NB4 (cell line): ENCODE measurements at regions not wholly inside any gene's neighbourhood (a gene's known extent, or its start where the extent isn't known, plus 50 kb on each side); places are given as distances from the start of the nearest gene placed in this dataset.
"Not testable (repeated sequence)": the region's sequence is repeated elsewhere in the genome, so short reads cannot be mapped to it uniquely, and the experiment has no call there.

Experiments
- DNase-seq: peaks from one replicate; pipeline ENCODE4 v3.0.0; 2010; ENCODE audit warnings: low read depth
- H3K4me3 ChIP-seq: one replicate; pipeline ENCODE4 v1.5.1; 2011; ENCODE audit warnings: mild to moderate bottlenecking, low read depth, low read length, moderate library complexity
- MYC ChIP-seq: IDR thresholded peaks from 2 replicates; pipeline ENCODE4 v1.6.1; 2011; ENCODE audit warnings: low read depth, low read length
- POLR2A ChIP-seq: IDR thresholded peaks from 2 replicates; pipeline ENCODE4 v1.6.1; 2011; ENCODE audit warnings: mild to moderate bottlenecking; ENCODE audit not compliant: insufficient read length; ENCODE audit errors: extremely low read depth
- TF ChIP-seq, protein P1 (sequence below): IDR thresholded peaks from 2 replicates; pipeline ENCODE4 v1.6.1; 2011; ENCODE audit warnings: low read depth, low read length
- TF ChIP-seq, protein P2 (sequence below): IDR thresholded peaks from one replicate; pipeline ENCODE4 v1.5.1; 2012; ENCODE audit warnings: low read depth, low read length

DNA sequence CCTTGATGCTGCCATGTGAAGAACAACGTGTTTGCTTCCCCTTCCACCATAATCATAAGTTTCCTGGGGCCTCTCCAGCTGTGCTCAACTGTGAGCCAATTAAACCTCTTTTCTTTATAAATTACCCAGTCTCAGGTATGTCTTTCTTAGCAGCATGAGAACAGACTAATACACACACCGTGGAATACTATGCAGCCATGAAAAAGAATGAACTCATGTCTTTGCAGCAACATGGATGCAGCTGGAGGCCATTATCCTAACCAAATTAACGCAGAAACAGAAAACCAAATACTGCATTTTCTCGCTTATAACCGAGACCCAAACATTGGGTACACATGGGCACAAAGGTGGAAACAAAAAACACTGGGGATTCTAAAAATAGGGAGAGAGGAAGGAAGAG, 286.7 kb upstream of the MINDY3 start:
- no peak overlapping the region for H3K4me3 ChIP-seq
- TF ChIP-seq, protein P1, sequence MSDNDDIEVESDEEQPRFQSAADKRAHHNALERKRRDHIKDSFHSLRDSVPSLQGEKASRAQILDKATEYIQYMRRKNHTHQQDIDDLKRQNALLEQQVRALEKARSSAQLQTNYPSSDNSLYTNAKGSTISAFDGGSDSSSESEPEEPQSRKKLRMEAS: no peak
- TF ChIP-seq, protein P2, sequence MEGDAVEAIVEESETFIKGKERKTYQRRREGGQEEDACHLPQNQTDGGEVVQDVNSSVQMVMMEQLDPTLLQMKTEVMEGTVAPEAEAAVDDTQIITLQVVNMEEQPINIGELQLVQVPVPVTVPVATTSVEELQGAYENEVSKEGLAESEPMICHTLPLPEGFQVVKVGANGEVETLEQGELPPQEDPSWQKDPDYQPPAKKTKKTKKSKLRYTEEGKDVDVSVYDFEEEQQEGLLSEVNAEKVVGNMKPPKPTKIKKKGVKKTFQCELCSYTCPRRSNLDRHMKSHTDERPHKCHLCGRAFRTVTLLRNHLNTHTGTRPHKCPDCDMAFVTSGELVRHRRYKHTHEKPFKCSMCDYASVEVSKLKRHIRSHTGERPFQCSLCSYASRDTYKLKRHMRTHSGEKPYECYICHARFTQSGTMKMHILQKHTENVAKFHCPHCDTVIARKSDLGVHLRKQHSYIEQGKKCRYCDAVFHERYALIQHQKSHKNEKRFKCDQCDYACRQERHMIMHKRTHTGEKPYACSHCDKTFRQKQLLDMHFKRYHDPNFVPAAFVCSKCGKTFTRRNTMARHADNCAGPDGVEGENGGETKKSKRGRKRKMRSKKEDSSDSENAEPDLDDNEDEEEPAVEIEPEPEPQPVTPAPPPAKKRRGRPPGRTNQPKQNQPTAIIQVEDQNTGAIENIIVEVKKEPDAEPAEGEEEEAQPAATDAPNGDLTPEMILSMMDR: no peak
- TF ChIP-seq POLR2A: no peak
- no peak for TF ChIP-seq MYC
- no peak for DNase-seq

DNA sequence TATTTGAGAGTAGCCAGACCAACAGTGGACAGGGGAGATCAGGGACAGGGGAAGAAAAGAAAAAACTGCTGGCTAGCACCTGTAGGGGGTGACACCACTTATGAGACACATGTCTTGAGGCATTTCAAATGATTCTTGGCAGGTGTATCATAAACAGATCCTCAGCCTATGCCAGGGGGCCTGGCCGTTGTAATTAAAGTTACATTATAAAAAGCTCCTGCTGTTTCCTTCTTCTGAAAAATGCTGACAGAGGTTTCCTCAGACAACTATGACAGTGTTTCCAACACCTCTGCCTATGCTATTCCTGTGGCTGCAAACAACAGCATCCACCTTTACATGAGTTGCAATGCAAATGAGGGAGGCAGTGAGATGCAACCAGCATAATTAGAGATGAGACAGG, 281.0 kb upstream of the PTER start:
- TF ChIP-seq MYC (no peak), POLR2A (no peak)
- TF ChIP-seq, protein P2: no peak
- TF ChIP-seq, protein P1: no peak
- H3K4me3 ChIP-seq: no peak overlapping the region
- no peak for DNase-seq

DNA sequence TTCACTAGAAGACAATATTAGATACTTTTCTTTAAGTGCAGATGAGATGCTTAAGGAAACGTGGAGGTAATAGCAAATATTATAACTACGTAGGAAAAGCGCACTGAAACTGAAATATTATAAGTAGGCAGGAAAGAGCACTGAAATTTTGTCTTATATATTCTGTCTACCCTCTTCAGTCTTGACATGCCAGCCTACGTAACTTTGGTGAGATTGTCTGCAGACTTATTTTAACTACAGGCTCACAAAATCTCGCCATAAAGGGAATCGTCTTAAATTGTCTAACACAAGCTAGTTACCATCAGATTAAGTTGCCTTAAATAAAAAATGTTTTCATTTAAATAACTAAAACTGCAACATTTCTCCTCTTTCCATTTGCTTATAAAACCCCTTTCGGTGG, 280.1 kb upstream of the PTER start:
- DNase-seq: no peak
- no peak overlapping the region for H3K4me3 ChIP-seq
- TF ChIP-seq MYC: no peak
- TF ChIP-seq, protein P1: no peak
- TF ChIP-seq POLR2A: no peak
- TF ChIP-seq, protein P2: no peak

DNA sequence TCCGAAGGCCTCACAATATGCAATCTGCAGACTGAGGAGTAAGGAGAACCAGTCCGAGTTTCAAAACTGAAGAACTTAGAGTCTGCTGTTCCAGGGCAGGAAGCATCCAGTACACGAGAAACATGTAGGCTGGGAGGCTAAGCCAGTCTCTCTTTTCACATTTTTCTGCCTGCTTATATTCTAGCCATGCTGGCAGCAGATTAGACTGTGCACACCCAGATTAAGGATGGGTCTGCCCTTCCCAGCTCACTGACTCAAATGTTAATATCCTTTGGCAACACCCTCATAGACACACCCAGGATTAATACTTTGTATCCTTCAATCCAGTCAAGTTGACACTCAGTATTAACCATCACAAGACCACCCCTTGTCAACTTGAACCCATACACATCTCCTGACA, 271.7 kb upstream of the PTER start:
- H3K4me3 ChIP-seq, DNase-seq: not testable (repeated sequence)

DNA sequence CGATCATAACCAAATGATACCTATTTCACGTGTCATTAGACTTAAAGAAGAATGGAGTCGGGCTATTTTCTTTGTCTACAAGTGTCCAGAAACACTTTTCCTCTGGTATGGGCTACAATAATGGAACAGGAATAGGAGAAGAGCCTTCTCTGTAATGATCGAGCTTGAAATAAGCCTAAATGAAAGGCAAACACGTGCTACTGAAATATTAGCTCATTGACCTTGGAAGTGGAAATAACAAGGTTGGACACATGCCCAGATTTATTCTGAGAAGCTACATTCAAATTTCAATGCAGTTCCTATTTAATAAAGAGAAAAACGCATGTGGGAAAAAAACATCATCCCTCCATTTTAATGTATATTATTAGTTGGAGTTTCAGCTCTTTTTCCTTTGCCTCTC, 254.7 kb upstream of the PTER start:
- DNase-seq: no peak
- TF ChIP-seq, protein P1: no peak
- TF ChIP-seq, protein P2: no peak
- no peak for TF ChIP-seq POLR2A
- no peak for TF ChIP-seq MYC
- H3K4me3 ChIP-seq: no peak overlapping the region

DNA sequence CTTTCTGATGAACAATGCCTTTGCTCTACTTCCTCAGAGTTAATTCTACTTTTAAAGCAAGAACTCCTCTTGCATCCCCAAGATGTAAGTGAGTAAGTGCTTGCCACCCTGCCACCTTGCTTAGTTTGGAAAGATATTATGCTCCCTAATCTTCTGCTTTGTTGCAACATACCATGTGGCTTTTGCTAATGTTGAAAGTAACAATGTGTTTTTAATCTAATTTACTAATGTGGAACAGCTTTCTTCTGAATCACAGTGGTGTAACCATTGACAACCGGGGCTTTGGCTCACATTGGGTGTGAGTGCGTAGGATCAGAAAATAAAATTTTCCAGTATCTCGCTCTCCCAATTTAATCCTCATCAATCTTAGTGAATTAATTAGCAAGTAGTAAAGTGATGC, 254.1 kb upstream of the PTER start:
- DNase-seq: no peak
- TF ChIP-seq, protein P1: no peak
- no peak for TF ChIP-seq MYC
- H3K4me3 ChIP-seq: no peak overlapping the region

DNA sequence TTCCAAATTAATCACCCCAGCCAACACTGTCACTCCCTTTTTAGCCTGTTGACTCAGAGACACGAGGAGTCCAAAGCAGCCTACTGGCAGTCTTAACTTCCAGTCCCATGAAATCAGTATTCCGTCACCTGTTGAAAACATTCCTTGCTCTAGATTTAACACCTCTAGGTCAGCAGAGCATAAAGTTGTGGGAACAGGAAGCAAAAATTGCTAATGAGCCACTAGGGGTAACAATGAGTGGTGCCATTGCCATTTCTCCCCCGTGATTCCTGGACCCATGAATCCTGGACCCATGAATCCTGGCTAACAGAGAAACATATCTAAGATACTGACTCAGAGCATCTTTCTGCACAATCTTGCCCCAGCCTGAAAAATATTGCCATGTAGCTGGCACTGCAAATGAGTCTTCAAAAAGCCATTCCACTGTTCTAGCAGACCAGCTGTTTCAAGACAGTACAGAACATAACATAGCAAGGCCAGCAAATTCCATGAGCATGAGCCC, 252.7 kb upstream of the PTER start:
- H3K4me3 ChIP-seq: no peak overlapping the region
- TF ChIP-seq, protein P1: no peak
- TF ChIP-seq, protein P2: no peak
- no peak for TF ChIP-seq MYC
- TF ChIP-seq POLR2A: no peak
- no peak for DNase-seq
